Hepatocyte (in vitro differentiated cells): ENCODE measurements at regions not wholly inside any gene's neighbourhood (a gene's known extent, or its start where the extent isn't known, plus 50 kb on each side); places are given as distances from the start of the nearest gene placed in this dataset.

Source experiments
- DNase-seq: peaks from one replicate; pipeline ENCODE4 v3.0.0-alpha.2; 2016; ENCODE audit warnings: low spot score
- H2AFZ ChIP-seq: fragments of 200-600 bp; sonication (generic); 2 replicates; pipeline ENCODE4 v1.6.0; 2016; ENCODE audit warnings: antibody characterized with exemption, mild to moderate bottlenecking
- H3K27ac ChIP-seq: fragments of 200-600 bp; sonication (generic); 2 replicates; pipeline ENCODE4 v1.5.1; 2016; ENCODE audit warnings: mild to moderate bottlenecking
- H3K27me3 ChIP-seq: fragments of 200-600 bp; sonication (generic); 2 replicates; pipeline ENCODE4 v1.6.1; 2016
- H3K36me3 ChIP-seq: fragments of 200-600 bp; sonication (generic); replicated peaks from 2 replicates; pipeline ENCODE4 v1.5.1; 2016; ENCODE audit warnings: low read depth; ENCODE audit not compliant: insufficient read depth
- H3K4me1 ChIP-seq: fragments of 200-600 bp; sonication (generic); 2 replicates; pipeline ENCODE4 v1.5.1; 2016; ENCODE audit warnings: mild to moderate bottlenecking, moderate library complexity; ENCODE audit not compliant: insufficient read depth
- H3K4me2 ChIP-seq: fragments of 200-600 bp; sonication (generic); 2 replicates; pipeline ENCODE4 v1.6.0; 2016
- H3K4me3 ChIP-seq: fragments of 200-600 bp; sonication (generic); 2 replicates; pipeline ENCODE4 v1.5.1; 2016; ENCODE audit warnings: mild to moderate bottlenecking
- H3K79me2 ChIP-seq: fragments of 200-600 bp; sonication (generic); 2 replicates; pipeline ENCODE4 v1.6.0; 2017; ENCODE audit warnings: mild to moderate bottlenecking
- H3K9me2 ChIP-seq: fragments of 200-600 bp; sonication (generic); replicated peaks from 2 replicates; pipeline ENCODE4 v1.6.0; 2017; ENCODE audit warnings: mild to moderate bottlenecking; ENCODE audit not compliant: insufficient read depth
- H3K9me3 ChIP-seq: fragments of 200-600 bp; sonication (generic); 2 replicates; pipeline ENCODE4 v1.5.1; 2016; ENCODE audit warnings: low read depth, mild to moderate bottlenecking
- H4K20me1 ChIP-seq: fragments of 200-600 bp; sonication (generic); 2 replicates; pipeline ENCODE4 v1.6.0; 2016; ENCODE audit warnings: mild to moderate bottlenecking; ENCODE audit not compliant: insufficient read depth, poor library complexity, severe bottlenecking
- EZH2 ChIP-seq: fragments of 200-600 bp; sonication (generic); IDR thresholded peaks from 2 replicates; pipeline ENCODE4 v1.6.1; 2016; ENCODE audit warnings: antibody characterized with exemption, mild to moderate bottlenecking, borderline replicate concordance
- EZH2phosphoT487 ChIP-seq: fragments of 200-600 bp; sonication (generic); IDR thresholded peaks from one replicate; pipeline ENCODE4 v1.6.1; 2018; ENCODE audit warnings: antibody characterized with exemption, mild to moderate bottlenecking, low read depth, moderate library complexity; ENCODE audit not compliant: unreplicated experiment, severe bottlenecking
- WGBS: methylation state at CpG from one replicate; pipeline ENCODE4 v1.1.6; 2016; ENCODE audit warnings: low lambda C conversion rate; ENCODE audit errors: missing lambda C conversion rate; 5-methylcytosine and 5-hydroxymethylcytosine counted together
- TF ChIP-seq, protein P1 (sequence below): fragments of 200-600 bp; sonication (generic); IDR thresholded peaks from 2 replicates; pipeline ENCODE4 v1.5.1; 2016; ENCODE audit warnings: antibody characterized with exemption, mild to moderate bottlenecking; ENCODE audit not compliant: poor library complexity

DNA sequence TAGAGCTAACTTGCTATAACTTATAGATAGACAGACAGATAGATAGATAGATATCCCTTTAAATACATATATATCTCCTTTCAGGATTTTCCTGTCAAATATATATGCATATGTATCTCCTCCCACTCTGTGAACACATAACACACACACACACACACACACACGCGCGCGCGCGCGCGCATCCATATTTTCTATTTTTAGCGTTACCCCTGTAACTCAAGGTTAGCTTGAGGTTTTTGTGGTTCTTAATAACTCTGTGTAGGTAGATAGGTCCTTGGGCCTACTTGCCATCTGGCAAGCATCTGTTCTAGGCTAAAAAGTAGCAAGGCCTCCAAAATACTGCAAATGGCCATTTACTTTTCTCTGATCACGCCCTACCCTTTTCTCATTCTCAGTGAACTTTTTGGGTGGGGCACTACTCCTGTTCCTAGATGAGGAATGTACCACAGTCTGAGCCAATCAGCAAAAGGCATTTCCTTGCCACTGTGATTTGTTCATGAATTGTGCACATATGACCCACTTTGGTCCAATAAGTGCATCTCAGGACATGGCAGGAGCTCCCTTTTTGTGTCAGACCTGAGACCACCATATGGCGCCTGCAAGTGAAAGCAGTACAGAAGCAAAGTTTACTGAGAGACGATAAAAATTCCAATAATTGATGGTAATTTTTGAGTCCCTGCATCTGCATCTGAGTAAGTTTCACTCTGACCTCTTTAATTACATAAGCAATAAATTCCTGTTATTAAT, 740.5 kb upstream of the API5 start:
- 89% methylated on average over 12 of the region's 12 CpGs for WGBS
- H3K4me3 ChIP-seq, result no peak overlapping the region

GRCh38 chr11:42571878-42572610, 739.8 kb upstream of the API5 start:
- no peak overlapping the region for H3K27ac ChIP-seq
- no peaks in the 10 kb centered on the region for H3K4me1 ChIP-seq
- no peak overlapping the region for H2AFZ ChIP-seq
- H3K27me3 ChIP-seq, result no peaks in the 10 kb centered on the region
- H3K4me2 ChIP-seq, result no peak overlapping the region
- DNase-seq, result no peak
- no peaks in the 10 kb centered on the region for H3K36me3 ChIP-seq
- no peak for TF ChIP-seq EZH2phosphoT487
- TF ChIP-seq EZH2, result no peak
- TF ChIP-seq, protein P1, sequence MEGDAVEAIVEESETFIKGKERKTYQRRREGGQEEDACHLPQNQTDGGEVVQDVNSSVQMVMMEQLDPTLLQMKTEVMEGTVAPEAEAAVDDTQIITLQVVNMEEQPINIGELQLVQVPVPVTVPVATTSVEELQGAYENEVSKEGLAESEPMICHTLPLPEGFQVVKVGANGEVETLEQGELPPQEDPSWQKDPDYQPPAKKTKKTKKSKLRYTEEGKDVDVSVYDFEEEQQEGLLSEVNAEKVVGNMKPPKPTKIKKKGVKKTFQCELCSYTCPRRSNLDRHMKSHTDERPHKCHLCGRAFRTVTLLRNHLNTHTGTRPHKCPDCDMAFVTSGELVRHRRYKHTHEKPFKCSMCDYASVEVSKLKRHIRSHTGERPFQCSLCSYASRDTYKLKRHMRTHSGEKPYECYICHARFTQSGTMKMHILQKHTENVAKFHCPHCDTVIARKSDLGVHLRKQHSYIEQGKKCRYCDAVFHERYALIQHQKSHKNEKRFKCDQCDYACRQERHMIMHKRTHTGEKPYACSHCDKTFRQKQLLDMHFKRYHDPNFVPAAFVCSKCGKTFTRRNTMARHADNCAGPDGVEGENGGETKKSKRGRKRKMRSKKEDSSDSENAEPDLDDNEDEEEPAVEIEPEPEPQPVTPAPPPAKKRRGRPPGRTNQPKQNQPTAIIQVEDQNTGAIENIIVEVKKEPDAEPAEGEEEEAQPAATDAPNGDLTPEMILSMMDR, result no peak
- H4K20me1 ChIP-seq, result no peaks in the 10 kb centered on the region
- H3K9me3 ChIP-seq, result no peaks in the 10 kb centered on the region
- 85% methylated on average over 5 of the region's 5 CpGs for WGBS
- H3K9me2 ChIP-seq, result no peaks in the 10 kb centered on the region
- no peak overlapping the region for H3K4me3 ChIP-seq
- no peaks in the 10 kb centered on the region for H3K79me2 ChIP-seq

More for the DNA sequence above, 740.5 kb upstream of the API5 start:
- no peak for DNase-seq
- H3K36me3 ChIP-seq, result no peaks in the 10 kb centered on the region
- H3K27ac ChIP-seq, result no peak overlapping the region
- H3K4me1 ChIP-seq, result no peaks in the 10 kb centered on the region
- TF ChIP-seq, protein P1, result no peak
- TF ChIP-seq EZH2phosphoT487 (no peak), EZH2 (no peak)
- H3K27me3 ChIP-seq, result no peaks in the 10 kb centered on the region
- H3K79me2 ChIP-seq, result no peaks in the 10 kb centered on the region
- H3K9me2 ChIP-seq, result no peaks in the 10 kb centered on the region
- H3K4me2 ChIP-seq, result no peak overlapping the region
- H3K9me3 ChIP-seq, result no peaks in the 10 kb centered on the region
- no peaks in the 10 kb centered on the region for H4K20me1 ChIP-seq
- H2AFZ ChIP-seq, result no peak overlapping the region

- no peak for DNase-seq
- H2AFZ ChIP-seq, result no peak overlapping the region
- no peaks in the 10 kb centered on the region for H3K4me1 ChIP-seq
- no peaks in the 10 kb centered on the region for H3K27me3 ChIP-seq
- TF ChIP-seq EZH2phosphoT487 (no peak), EZH2 (no peak)
- TF ChIP-seq, protein P1, result no peak
- 86% methylated on average over 3 of the region's 3 CpGs for WGBS
- no peaks in the 10 kb centered on the region for H4K20me1 ChIP-seq
- H3K27ac ChIP-seq, result no peak overlapping the region
- no peaks in the 10 kb centered on the region for H3K9me2 ChIP-seq
- no peaks in the 10 kb centered on the region for H3K9me3 ChIP-seq
- H3K4me3 ChIP-seq, result no peak overlapping the region
- no peaks in the 10 kb centered on the region for H3K36me3 ChIP-seq
- H3K4me2 ChIP-seq, result no peak overlapping the region
- H3K79me2 ChIP-seq, result no peaks in the 10 kb centered on the region
Observed at GRCh38 chr11:42576318-42576717, 735.5 kb upstream of the API5 start.
